ENCODE measurements at regions not wholly inside any gene's neighbourhood (a gene's known extent, or its start where the extent isn't known, plus 50 kb on each side); places are given as distances from the start of the nearest gene placed in this dataset.

DNA sequence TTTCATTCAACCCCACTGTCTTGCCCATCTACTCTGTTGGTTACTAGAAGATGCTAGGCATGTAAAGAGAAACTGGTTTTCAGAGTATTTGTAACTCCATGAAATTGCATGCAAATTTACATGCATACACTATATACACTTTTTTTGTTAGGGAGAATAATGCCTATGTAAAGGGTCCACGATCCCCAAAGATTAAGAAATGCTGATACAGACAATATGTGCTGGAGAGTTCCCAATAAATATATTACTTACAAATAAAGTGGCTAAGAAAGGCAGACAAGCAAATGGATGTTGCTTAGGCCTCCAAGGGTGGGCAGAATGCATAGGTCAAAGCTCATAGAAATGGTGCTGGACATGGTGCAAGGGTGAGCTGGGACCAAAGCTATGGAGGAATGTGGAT is 109.6 kb upstream of the NHSL1 start:
- no peak for DNase-seq (ENCODE audit: low read depth)

DNA sequence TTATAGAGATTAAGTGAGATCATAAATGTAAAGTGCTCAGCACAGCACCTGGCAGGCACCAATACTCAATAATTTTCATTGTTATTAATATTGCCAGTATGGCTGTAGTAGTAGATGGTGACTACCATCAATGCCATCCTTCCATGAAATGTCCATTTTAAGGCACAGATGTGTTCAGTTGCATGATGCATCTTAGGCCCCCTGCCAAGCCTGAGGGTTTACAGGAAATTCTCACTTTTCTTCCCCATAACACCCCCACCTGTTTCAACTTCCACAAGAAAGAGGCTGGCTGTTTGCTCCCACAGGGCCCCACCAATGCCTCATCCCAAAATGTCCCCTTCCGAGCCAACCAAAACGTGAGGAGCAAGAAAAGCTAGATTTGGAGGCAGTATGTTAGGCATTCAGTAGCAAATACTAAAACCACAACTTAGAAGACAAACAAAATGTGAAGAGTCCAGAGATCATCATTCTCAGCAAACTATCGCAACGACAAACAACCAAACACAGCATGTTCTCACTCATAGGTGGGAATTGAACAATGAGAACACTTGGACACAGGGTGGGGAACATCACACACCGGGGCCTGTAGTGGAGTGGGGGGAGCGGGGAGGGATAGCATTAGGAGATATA is 110.6 kb upstream of the NHSL1 start:
- peak; percentile 34 for DNase-seq (ENCODE audit: low read depth)

DNA sequence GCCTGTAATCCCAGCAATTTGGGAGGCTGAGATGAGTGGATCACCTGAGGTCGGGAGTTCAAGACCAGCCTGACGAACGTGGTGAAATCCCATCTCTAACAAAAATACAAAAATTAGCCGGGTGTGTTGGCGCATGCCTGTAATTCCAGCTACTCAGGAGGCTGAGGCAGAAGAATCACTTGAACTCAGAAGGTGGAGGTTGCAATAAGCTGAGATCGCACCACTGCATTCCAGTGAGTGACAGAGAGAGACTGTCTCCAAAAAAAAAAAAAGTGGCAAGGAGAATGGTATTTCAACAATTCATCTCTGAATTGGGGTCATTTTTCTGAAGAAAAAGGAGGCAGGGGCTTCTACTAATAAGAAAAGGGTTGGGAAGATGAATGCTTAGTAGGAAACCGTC is 111.5 kb upstream of the NHSL1 start:
- no peak for DNase-seq (ENCODE audit: low read depth)

DNA sequence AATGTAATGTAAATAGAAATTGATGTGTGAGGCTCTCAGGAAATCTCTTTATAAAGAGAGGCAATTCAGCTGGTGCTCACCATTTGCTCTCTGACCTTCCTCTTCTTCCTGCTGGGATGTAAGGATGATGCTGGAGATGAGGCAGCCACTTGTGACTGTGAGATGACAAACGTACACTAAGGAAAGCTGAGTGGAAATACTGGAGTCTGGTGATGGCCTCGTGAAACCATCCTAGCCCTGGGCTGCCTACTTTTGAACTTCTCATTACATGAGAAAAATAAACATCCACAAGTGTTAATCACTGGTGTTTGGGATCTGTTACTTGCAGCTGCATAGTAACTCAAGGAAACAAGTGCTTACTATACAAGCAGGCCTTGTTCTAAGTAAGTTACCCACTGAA is 114.9 kb upstream of the NHSL1 start:
- no peak for DNase-seq (ENCODE audit: low read depth)

DNA sequence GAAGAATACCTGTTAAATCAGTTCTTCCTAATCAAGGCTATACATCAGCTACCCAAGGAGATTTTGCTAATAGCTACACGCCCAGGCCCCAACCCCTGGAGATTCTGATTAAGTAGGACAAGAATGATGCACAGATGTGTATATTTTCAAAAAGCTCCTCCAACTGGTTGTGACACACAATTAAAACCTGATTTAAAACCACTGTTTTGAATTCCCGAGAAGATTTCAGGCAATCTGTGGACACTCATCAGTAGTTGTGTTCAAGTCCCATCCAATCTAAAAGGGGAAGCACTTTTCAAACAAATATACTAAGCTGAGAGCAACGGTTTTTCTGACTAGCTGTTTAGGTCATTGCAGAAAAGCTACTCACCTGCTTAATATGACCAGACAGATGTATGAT is 118.9 kb upstream of the NHSL1 start:
- no peak for DNase-seq (ENCODE audit: low read depth)

DNA sequence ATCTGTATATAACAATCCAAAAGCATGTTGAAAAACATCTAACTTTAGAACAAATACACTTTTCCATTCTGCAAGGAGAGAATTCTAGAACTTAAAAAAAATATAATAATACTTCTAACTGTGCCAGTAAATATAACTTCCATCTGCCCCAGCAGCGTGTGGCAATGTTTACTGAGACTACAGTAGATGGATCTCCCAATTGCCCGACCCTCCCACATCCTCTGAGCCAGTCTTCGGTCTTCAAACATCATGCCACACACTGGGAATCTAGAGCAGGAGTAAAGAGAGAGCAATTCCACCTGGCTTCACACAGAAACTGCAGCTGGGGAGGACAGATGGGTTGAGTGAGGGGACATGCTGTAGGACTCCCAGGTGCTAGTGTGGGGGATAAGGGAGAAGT is 121.3 kb upstream of the NHSL1 start:
- no peak for DNase-seq (ENCODE audit: low read depth)

DNA sequence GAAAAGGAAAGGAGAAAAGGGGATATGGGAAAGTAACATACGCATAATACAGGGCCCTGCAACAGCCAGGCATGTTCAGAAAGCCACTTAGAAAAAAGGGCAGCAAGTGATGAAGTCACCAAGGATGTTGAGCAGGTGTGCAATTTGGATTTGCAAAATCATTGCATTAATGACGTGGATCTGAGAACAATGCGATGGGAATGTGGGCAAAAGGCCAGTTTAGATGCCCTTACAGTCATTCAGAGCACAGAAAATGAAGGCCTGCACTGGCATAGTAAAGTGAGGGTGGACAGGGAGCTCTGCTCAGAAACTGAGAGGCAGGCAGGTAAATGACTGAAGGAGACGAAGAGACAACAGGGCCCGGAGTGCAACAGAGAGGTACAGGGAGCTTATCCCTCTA is 123.7 kb upstream of the NHSL1 start:
- DNase-seq (ENCODE audit: low read depth) = peak; percentile 16

DNA sequence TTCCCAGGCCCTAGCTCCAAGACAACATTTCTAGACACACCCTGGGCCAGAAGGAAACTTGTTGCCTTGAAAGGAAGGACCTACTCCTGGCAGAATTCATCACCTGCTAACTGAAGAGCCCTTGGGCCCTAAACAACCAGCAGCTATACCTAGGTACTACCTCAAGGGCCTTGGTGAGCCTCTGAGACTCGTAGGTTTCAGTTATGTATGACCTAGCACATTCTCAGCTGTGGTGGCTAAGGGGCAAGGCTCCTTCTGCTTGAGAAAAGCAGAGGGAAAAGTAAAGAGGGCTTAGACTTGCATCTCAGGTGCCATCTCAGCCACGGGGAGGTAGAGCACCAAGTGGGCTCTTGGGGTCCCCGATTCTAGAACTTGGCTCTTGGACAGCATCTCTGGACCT is 132.3 kb upstream of the NHSL1 start:
- no peak for DNase-seq (ENCODE audit: low read depth)

DNA sequence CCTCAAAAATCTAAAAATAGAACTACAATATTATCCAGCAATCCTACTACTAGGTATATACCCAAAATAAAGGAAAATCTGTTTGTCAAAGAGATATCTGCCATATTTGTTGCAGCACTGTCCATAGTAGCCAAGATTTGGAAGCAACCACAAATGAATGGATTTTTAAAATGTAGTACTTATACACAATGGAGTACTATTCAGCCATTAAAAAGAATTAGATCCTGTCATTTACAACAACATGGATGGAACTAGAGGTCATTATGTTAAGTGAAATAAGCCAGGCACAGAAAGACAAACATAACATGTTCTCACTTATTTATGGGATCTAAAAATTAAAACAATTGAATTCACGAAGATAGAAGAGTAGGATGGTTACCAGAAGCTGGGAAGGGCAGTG is 135.7 kb upstream of the CCDC28A start:
- no peak for DNase-seq (ENCODE audit: low read depth)

DNA sequence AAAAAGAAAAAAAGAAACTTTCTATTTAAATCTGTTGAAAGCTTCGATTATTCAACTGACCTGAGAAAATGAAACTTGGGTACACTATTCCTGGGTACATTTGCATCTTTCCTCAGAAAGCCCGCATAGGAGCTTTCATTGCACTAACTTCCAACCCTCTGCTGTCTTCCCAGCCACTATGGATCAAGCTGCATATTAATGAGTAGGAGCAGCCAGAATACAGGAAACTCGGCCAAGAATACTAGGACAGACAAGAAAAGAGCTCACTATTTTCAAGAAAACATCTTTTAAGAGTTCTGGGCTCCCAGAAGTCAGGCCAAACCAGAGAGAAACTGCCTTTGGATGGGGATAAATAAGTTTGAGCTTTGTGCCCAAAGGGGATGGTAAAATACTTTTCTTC is 135.0 kb upstream of the CCDC28A start:
- no peak for DNase-seq (ENCODE audit: low read depth)

DNA sequence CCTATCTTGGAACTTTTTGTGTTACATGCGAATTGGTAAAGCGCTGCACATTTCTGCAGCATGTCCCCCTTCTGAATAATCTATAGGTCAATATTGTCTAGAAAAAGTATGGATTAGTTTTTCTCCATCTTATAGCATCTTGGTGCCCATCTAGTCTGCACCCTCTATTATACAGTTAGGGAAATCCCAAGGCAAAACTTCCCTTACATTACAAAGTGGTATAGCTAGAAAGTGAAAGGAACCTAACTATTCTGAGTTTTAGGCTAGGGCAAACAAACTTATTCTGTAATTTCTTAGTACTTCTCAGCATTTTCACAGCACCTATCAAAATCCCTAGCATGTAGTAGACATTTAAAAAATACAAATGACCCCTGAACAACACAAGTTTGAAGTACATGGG is 133.5 kb upstream of the CCDC28A start:
- DNase-seq (ENCODE audit: low read depth) = no peak

DNA sequence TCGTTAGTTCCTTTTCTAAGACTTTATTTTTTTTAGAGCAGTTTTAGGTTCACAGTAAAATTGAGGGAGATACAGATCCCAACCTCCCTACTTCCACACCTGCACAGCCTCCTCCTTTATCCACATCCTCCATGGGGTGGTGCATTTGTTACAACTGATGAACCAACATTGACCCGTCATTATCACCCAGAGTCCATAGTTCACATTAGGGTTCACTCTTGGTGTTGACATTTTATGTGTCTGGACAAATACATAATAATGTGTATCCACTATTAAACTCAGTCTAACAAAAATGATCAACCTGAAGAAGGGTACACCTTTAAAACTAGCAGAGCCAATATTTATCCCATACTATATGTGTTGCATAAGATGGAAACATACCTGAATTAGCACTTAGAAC is 130.4 kb upstream of the CCDC28A start:
- no peak for DNase-seq (ENCODE audit: low read depth)

DNA sequence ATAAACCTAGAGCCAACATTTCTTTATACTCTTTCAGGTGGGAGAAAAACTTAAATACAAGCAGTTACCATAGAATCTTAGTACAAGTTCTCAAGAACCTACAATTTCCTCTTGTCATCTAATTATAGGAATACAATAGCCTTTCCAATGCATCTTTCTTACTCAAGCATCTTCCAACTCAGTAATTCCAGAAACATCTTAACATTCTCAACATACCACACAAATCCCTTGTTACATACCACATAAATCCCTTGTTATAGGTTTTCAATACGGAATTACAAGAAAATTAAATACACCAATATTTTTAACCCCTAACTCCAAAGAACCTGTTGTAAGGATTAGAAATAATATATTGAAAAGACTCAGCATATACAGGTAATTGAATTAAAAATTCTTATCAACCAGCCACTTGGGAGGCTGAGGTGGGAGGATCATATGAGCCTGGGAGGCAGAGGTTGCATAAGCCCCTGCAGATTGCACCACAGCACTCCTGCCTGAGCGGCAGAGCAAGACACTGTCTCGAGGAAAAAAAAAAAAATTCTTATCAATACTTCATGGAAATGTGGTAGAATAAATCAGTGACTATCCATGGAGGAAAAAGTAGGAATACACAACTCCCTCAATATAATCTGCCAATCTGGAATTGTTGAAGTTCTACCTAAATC is 127.5 kb upstream of the CCDC28A start:
- no peak for DNase-seq (ENCODE audit: low read depth)

DNA sequence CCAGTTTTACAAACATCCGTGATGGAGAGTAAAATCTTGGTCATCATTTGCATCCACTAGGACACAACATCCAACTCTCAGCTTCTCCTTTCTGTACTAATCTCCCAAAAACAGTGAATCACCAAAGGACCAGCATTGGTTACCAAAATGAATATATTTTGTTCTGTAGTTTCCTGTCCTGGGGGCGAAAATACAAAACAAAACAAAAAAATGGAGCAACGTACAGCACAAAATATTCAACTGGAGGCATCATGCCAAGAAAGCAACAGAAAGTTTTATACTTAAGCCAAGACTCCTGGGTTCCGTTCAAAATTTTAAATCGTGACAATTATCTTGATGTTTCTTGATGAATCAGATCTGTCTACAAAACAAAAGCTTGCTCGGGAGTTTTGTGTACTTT is 126.6 kb upstream of the CCDC28A start:
- no peak for DNase-seq (ENCODE audit: low read depth)

DNA sequence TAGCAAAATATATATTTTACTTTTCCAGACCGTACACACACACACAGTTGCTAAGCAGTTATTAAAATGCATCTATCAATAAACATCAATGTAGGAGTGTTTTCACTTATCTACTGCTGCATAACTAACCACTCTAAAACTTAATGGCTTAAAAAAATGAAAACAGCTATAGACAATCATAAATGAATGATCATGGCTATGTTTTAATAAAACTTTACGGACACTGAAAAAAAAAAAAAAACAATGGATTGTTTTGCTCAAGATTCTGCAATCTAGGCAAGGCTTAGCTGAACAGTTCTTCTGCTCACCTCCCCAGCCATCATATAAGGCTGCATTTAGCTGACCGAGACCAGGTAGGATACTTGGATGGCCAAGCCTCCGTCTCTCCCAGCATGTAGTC is 125.4 kb upstream of the CCDC28A start:
- no peak for DNase-seq (ENCODE audit: low read depth)

DNA sequence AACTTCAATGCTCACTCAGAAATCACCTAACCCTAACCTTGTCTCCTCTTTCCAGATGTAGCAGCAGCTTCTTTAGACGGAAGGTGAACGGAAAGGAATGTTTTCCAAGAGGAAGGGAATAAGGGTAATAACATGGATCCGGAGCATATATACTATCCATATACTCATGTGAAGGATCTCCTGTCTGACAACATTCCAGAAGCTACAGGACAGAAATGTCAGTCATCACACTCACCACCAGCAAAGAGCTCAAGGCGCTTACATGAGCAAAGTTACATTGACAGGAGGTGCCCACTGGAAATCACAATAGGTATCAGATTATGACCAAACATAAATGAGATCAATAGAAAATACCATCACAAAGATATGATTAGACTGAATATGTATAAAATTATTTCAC is 122.1 kb upstream of the CCDC28A start:
- DNase-seq (ENCODE audit: low read depth) = no peak

DNA sequence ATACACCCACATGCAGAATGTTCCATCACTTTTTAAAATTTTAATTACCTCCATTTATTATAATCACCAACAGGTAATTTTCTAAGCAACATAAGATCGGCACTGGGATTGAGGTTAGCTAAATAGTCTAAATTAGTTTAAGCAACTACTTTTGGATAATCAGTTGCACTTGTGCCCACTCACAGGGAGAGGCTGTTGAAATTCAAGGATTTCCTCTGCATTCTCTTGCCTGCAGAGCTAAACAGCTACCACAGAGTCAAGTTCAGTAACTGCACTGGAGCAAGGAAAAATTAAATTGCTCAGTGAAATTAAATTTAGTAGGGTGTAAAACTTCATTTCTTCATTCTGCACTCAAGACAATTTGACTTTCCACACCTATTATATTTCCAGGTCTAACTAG is 120.7 kb upstream of the CCDC28A start:
- DNase-seq (ENCODE audit: low read depth) = no peak

DNA sequence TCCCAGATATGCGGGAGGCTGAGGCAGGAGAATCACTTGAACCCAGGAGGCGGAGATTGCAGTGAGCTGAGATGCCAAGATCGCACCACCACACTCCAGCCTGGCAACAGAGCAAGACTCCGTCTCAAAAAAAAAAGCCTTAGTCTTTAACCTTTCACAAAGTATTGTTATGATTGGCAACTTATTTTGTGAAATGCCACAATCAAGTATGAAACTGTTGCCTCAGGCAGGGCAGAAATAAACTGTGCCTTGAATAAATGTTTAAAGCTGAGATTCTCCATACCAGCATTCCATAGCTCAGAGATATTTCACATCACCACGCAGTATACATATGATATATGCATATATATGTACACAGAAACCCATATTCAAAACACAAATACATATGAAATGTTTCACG is 120.1 kb upstream of the CCDC28A start:
- DNase-seq (ENCODE audit: low read depth) = no peak

DNA sequence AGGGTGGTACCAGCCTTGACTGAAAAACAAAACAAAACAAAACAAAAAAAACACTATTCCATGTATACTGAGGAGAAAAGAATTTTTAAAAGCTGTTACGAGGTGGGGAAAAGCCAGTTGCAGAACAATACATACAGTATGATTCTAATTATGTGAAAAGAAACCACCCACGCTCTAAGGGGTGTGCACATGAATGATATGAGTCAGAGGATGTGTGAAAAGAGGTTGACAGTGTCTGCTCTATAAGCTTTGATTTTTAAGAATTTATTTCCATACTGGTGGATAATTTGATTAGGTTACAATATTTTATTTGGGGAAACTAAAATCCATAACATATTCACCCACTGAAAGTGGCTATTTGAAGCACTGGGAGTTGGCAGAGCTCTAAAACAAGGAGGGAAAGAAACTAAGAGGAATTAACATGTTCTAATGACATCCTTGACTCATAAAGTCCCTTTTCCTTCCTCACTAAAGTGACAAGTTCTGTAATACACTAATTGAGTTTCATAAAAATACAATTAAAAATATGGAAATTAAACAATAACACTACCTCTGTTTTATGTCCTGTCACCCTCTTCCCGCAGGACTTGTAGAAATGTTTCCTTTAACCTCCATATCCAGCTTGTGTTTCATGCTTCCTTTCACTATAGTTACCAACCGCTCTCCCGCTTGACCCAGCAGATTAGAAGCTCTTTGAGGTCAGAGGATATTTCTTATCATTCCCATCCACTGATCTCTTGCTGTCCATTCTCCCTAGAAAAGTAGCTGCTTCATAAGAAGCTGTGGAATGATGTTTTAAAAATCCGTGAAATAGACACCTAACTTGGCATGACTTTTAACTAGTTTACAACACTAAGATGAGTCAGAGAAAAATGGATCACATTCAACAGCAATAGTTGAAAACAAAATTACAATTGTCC is 118.6 kb upstream of the CCDC28A start:
- peak; percentile 62 for DNase-seq (ENCODE audit: low read depth)

DNA sequence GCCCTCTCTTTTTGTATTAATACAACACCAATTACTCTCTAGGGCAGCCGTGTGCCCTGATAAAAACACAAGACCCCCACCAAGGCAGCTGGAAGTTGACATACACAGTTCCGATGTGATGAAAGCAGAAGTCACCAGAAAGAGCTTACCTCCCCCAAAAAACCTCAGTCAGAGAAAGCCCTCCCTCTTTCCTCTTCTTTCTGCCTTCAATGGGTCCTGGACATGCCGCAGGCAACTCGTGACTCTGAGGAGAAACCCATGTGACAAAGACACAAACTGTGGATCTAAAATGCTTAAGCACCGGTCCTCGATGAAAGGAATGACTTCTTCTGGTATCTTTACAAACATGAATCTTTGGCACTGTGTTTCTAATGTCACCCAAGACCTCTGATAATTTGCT is 117.7 kb upstream of the CCDC28A start:
- no peak for DNase-seq (ENCODE audit: low read depth)

DNA sequence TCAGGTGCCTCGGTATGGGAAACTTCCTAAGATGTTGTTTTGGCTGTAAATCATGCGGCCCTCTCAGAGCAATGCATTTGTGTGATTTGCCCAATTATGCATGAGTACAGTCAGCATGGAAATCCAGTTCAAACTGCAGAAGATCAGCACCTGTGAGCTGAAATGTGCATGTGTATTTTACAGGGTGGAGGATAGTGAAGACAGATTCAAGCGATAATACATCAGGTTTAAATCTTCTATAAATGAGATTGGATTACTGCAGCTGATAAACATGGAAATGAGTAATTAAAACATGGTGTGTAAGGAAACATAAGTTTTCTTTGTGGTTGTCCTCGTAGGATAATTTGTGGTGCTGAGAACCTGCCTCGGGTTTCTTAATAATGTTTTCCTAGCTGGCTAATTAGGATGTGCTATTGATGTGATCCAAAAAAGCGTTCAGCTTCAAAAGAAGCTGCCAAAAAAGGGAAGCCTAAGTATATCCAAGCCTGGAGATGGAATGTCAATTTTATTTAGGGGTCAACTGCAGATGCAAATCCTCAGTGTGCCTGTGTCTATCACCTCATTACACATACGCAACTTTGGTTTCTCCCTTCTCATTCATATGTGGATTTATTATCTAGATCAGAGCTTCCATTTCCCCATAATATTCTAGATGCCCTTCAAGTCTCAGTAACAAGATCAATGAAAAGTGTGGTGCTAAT is 117.1 kb upstream of the CCDC28A start:
- DNase-seq (ENCODE audit: low read depth) = no peak

DNA sequence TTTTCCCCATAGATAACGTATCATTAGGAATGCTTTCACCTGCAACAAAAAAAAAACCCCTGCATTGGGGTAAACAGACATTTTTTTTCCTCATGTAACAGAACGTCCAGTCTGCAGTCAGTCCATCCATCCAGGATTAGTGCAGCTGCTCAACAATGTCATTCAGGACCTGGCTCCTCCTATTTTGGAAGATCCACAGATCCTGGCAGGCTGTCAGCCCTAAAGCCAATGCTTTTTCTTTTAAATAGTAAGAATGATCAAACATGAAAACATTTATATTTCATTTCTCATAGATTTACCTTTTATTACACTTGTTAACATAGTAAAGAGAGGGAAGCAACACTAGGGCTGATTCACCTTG is 116.5 kb upstream of the CCDC28A start:
- DNase-seq (ENCODE audit: low read depth) = no peak

DNA sequence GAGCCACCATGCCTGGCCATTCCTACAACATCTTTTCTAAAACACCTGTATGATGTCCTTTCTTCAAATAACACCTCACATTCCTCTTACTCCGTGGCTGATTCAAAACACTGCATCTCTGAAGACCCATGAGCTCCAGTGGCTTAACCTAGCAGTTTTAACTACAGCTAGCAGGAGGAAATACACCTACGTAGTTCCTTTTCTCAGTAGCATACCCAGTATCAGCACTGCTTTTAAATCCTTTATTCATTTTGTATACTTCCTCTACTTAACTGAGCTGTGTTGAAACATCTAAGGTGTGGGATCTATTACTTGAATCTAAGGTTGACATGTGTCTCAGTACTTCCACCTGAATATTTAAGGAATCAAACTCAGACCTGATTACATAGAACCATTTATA is 113.6 kb upstream of the CCDC28A start:
- no peak for DNase-seq (ENCODE audit: low read depth)
